Dermis blood vessel endothelial cell (primary cell): ENCODE measurements at regions not wholly inside any gene's neighbourhood (a gene's known extent, or its start where the extent isn't known, plus 50 kb on each side); places are given as distances from the start of the nearest gene placed in this dataset.
"Not testable (repeated sequence)": the region's sequence is repeated elsewhere in the genome, so short reads cannot be mapped to it uniquely, and the experiment has no call there.

Experiments used
- DNase-seq: peaks from one replicate; pipeline ENCODE4 v3.0.0; 2010

DNA sequence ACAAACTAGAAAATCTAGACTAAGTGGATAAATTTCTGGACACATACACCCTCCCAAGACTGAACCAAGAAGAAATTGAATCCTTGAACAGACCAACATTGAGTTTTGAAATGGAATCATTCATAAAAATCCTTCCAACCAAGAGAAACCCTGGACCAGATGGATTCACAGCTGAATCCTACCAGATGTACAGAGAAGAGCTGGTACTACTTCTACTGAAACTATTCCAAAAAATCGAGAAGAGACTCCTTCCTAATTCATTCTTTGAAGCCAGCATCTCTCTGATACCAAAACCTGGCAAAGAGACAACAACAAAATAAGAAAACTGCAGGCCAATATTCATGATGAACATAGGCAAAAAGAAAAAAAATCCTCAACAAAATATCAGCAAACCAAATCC lies 227.4 kb downstream of the RPAP3 start:
- no peak for DNase-seq

DNA sequence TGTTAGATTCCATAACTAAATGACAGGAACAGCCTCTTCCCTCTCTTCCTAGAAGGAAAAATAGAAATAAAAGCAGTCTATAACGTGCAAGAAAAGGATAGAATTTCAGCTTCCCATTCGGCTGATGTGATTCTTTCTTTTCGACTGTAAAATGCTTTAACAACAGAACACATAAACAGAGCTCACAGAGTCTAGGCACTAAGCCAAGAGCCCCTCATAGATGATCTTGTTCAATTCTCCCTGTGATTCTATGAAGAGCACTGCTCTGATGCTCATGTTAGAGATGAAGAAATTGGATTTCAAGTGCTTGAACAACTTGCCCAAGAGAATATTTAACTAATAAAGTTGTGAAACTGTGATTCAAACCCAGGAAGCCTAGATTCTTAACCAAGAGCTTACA lies 232.7 kb downstream of the RPAP3 start:
- no peak for DNase-seq

DNA sequence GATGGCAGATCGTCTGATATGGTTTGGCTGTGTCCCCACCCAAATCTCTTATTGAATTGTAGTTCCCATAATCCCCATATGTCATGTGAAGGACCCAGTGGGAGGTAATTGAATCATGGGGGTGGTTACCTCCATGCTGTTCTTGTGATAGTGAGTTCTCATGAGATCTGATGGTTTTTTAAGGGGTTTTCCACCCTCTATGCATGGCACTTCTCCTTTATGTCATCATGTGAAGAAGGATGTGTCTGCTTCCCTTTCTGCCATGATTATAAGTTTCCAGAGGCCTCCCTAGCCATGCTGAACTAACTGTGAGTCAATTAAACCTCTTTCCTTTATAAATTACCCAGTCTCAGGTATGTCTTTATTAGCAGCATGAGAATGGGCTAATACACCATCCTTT lies 235.5 kb downstream of the RPAP3 start:
- DNase-seq: not testable (repeated sequence)

DNA sequence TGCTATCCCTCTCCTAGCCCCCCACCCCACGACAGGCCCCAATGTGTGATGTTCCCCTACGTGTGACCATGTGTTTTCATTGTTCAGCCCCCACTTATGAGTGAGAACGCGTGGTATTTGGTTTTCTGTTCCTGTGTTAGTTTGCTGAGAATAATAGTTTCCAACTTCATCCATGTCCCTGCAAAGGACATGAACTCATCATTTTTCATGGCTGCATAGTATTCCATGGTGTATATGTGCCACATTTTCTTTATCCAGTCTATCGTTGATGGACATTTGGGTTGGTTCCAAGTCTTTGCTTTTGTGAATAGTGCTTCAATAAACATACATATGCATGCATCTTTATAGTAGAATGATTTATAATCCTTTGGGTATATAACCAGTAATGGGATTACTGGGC lies 241.9 kb downstream of the RPAP3 start:
- DNase-seq: not testable (repeated sequence)

DNA sequence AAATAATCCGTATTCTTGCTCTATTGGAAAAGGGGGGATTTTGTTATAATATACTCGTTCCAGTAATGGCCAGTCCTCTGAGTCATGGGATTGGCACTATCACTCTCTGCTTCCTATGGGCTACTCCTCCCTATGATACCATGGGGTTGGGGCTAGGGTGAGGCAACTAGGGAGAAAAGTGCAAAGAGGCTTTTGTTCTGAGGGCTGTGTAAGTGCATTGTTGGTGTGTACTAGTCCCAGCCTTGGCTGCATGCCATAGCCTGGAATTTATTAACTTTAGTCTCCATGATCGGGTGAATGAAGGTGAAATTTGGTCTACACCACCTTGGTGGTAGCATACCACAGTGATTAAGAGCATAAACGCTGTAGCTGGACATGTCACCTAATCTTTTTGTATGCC lies 247.6 kb downstream of the RPAP3 start:
- DNase-seq: no peak

DNA sequence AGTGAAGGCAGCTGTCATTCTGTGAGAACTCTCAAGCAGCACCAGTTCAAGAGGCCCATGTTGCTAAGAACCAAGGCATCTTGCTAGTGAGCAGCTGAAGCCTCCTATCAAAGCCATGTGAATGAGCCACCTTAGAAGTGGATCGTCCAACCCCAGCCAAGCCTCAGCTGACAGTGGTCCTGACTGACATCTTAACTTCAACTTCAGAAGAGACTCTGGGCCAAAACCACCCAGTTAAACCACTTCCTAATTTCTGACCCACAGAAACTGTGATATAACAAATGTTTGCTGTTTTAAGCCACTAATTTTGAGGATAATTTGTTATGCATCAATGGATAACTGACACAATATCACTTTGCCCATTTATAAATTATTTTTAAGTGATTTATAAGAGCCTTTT lies 256.0 kb downstream of the RPAP3 start:
- no peak for DNase-seq

DNA sequence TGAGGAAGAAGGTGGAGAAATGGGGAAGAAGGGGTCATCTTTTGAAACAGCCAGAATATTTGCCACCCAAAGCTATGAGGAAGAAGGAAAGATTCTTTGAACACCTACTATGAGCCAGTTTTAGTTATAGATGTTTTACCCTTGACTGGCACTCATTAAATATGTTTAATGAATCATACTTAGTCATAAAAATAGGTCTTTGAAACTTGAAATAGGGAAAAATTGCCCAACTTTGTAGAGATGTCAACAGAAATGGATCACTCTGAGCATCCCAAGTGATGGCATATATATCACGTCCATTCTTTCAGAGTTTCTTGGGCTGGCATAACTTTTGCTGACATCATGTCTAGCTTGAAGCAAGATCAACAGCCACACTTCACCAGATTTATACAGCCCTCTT lies 263.5 kb downstream of the RPAP3 start:
- no peak for DNase-seq

DNA sequence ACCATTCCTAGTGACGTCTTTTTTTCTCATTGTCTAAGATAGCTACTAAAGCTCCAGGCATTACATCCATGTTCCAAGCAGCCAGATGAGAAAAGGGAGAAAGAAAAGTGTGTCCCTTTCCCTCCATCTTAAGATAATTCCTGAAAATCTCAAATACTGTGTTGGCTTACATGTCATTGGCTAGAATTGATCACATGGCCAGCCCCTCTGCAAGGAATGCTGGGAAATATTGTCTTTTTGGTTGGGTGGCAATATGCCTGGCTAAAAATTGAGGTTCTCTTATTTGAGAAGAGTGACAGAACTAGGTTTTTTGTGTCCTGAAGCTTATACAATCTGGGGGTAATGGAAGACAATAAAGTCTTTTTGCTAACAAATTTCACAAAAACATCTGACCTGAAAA lies 264.3 kb downstream of the RPAP3 start:
- no peak for DNase-seq

DNA sequence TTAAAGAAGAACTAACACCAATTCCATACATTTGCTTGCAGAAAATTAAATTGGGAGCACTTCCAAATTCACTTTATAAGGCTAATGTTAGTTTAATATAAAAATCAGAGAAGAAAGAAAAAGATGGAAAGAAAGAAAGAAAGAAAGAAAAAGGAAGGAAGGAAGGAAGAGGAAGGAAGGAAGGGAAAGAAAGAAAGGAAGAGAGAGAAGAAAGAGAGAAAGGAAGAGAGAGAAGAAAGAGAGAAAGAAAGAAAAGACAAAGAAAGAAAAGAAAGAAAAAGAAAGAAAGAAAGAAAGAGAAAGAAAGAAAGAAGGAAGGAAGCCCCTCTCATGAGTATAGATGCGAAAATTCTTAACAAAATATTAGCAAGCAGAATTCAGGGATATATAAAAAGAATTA lies 267.7 kb downstream of the RPAP3 start:
- DNase-seq: no peak

DNA sequence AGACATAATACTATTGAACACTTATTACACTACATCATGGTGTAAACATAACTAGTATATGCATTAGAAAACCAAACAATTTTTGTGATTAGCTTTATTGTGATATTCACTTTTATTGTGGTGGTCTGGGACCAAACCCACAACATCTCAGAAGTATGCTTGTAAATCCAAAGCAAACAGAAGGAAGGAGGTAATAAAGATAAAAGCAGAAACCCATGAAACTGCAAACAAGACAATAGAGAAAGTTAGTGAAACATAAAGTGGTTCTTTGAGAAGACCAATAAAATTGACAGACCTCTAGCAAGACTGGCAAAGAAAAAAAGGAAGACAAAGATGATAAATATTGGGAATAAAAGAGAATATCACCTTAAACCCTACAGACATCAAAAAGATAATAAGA lies 268.3 kb downstream of the RPAP3 start:
- no peak for DNase-seq

DNA sequence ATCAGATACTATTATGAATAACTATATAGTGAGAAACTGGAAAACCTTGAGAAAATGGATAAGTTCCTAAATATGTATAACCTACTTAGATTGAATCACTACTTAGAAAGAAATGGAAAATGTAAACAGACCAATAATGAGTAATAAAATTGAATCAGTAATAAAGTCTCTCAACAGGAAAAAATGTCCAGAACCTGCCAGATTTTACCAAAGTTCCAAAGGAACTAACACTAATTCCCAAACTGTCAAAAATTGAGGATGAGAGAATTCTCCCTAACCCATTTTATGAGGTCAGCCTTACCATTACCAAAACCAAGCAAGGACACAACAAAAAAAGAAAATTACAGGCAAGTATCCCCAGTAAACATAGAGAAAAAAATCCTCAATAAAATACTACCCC lies 272.0 kb downstream of the RPAP3 start:
- no peak for DNase-seq

DNA sequence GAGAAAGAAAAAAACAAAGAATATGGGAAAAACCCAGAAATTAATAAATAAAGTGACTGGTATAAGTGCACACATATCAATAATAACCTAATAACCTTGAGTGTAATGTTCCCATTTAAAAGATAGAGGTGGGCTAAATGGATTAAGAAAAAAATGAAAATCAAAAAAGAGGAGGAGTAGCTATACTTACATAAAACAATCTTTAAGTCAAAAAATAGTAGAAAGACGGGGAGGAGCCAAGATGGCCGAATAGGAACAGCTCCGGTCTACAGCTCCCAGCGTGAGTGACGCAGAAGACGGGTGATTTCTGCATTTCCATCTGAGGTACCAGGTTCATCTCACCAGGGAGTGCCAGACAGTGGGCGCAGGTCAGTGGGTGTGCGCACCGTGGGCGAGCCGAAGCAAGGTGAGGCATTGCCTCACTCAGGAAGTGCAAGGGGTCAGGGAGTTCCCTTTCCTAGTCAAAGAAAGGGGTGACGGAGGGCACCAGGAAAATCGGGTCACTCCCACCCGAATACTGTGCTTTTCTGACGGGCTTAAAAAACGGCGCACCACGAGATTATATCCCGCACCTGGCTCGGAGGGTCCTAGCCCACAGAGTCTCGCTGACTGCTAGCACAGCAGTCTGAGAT lies 279.0 kb downstream of the RPAP3 start:
- not testable (repeated sequence) for DNase-seq

DNA sequence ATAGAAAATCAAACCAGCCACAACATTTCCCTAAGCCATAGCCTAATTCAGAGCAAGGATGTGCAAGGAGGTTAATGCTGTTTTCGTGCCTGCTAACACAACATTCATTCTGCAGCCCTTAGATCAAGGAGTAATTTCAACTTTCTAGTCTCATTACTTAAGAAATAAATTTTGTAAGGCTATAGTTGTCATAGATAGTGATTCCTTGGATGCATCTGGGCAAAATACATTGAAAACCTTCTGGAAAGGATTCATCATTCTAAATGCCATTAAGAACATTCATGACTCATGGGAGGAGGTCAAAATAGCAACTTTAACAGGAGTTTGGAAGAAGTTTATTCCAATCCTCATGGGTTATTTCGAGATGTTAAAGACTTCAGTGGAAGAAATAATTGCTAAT lies 283.2 kb downstream of the RPAP3 start:
- no peak for DNase-seq

DNA sequence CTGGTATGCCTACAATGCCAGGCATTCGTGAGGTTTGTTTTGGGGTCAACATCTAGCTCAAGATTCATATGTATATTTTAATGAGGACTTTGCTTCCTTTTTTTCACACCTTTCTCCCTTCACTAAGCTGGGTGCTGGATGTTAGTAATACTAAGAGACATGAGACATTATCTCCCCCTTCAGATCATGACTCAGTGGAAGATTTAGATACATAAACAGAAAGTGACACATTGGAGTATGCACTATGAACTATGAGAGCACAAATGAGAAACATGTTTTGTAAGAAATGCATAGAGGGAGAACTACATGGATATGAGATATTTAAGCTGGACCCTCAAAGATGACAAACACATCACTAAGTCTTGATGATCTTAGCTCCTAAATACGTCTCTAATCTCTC lies 286.3 kb downstream of the RPAP3 start:
- DNase-seq: no peak

DNA sequence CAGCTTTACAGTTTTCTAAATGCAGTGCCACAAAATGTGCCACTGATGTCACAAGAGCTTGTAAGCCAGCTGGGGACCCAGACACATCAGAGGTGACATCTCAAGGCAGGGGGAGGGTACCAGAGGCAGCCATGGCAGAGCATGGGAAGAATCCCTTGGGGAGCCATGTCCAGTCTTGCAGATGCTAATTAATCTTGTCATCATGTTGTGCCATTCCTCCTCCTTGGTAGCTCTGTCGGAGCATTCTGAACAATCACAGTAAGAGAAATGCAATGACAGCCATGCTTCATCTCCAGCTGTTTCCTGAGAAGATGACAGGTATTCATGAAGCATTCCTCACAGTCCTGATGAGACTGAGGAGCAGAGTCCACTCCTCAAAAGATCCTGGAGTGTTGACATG lies 287.9 kb downstream of the RPAP3 start:
- DNase-seq: no peak

DNA sequence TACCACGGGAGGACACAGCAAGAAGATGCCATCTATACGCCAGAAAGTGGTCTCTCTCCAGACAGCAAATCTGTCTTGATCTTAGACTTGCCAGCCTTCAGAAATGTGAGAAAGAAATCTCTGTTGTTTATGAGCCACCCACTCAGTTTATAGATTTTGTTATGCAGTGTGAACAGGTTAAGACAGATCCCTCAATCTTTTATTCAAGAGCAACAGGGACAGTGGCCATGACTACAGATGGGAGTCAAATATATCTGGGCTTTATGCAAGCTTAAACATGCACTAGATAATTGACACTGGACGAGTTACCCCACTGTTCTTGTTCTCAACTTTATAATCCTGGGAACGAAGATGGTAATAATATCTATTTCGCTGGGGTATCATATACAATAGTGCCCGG lies 288.7 kb downstream of the RPAP3 start:
- DNase-seq: no peak

DNA sequence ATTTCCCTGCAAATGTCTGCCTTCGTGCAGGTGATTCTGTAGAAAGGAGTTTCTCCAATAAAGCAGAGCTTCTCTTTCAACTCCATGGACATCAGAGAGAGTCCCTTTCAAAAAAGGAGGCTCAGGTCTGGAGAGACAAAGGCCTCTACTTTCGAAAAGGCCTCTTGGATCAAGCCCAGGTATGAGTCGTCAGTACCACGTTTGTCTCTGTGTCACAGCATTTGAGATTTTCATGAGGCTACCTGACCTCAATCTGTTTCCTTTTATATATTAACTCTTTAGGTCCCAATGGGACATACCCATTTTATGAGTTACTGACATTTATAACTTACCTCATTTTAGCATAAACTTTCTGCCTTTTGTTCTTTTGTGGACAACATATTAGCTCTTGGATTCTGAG lies 290.8 kb downstream of the RPAP3 start:
- no peak for DNase-seq

DNA sequence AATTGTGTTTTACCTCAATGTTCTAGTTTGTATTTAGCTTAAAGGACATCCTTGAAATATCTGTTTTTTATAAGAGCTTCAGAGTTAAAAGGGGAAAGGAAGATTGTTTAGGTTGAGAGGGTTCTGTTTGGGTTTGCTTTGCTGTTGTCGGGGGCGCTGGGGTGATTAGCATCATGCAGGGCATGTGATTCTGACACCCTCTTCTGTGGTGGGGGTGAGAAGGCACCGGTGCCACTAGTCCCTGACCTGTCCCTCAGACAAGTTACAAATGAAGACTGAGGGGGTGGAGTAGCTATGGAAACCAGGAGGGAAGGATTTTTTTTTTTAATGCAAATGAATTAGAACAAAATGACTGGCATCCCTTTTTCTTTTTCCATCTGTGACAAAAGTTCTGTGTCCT lies 291.3 kb downstream of the RPAP3 start:
- DNase-seq: no peak

DNA sequence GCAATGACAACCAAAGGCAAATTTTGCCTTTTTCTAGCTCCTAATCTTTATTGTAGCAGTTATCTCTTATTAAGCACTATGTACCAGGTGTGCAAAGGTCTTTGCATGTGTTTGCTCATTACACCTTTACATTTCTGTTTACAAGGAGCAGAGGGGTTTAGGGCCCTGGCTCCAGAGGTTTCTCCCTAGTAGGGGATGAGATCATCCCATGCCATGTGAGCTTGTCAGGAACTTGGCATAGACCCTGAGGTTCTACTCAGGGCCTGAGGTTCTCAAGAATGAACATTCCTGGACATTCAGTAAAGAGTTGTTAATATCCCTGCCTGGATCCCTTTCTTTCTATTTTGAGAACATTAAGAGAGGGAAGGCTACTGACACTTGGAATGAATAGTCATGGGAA lies 292.0 kb downstream of the RPAP3 start:
- no peak for DNase-seq

DNA sequence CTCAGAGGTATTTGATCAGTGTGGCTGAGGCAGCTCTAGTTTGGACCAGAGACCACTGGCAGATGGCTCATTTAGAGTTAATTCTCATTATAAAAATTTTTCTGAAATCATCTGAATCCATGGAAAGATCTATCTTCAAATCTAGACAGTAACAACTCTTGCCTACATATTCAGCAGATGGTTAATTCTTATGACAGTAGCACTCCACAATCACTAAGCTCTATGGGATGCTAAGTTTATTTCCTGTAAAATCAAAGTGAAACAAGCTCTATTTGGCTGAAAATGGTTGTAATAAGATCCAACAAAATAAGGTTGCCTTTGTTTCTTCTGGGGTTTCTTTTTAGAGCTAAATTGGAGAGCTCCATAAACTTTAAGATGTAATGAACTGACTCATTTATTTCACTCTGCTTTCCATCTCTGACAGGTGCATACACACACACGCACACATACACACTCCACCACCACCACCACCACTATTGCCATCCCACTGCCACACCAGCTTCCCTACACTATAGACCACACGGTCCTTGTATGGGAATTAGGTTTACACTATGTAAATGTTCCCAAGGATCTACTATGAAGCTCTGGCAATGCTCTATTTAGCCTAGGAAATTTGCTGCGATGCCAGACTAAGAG lies 293.1 kb downstream of the RPAP3 start:
- no peak for DNase-seq

DNA sequence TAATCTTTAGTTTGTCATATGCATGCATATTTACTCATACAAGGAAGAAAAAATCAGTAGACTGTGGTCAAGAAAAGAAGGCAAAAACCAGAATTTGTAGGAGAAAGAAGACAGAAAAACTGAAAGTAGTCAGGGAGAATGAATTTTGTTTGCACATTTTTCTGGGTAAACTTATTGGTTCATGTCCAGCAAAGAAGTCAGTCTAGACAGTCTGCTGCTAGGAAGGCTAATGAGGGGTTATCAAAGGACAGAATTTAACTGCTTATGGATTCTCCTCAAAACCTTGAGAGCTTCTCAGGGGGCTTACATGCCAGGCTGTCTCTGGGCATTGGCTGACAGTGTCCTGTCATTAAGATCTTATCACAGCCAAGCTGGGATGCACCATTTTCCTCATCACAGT lies 293.9 kb downstream of the RPAP3 start:
- DNase-seq: no peak

DNA sequence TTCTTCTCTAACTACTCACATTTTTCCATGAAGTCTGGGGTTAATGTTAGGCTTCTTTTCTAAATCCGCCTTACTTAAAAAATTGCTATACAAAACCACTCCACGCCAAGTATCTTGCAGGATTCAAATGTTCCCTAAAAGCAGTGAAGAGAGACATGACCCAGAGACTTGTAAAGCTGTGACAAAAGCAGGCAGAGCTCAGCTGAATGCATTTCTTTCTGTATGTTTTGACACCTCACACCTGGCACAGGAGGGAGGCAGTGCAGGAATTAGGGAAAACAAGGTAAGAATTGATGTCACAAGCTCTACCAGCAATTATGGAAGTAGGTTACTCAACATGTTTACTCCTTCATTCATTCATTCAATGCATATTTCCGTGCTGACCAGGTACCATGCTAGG lies 295.0 kb downstream of the RPAP3 start:
- DNase-seq: no peak

DNA sequence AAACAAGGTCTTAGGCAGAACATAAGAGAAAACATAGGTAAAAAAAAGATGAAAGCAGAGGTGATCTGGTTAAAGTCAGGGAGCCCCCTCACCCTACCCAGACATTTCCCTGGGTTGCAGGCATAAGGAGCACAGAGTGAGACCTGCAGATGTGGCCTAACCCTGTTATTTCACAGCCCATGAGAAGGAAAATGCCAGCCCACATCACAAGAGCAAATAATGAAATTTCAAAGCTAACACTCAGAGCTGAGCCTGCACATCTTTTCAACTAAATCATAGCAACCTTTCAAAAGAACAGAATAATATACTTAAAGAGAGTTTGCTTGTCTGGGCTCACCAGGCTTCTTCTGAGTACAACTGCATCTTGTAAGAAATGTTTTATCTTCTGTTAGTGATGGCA lies 295.4 kb downstream of the RPAP3 start:
- DNase-seq: no peak

DNA sequence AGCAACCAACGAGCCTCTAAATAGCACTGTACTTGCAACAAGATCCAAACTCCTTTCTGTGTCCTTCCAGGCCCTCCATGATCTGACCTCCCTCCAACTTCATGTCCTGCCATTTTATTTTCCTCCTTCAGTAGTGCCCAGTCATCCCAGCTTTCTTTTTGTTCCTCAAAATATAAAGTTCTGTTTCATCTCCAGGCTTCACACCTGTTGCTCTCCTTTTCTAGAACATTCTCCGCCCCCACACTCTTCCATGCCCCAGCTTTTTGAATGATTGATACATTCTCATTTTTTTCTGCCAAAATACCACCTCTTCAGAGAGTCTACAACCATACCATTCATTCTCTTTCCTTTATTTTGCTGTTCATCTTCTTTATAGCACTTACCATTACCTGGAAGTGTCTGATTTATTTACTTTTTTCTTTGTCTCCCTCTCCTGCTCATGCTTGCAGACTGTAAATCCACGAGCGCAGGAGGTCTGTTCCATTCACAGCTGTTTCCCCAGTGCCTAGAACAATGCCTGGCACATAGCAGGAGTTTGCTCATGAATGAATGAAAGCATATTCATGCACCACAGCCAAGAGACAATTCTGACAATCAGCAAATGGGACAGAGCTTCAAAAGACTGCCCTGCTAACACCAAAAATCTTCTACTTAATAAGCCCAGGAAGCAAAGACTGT lies 296.4 kb downstream of the RPAP3 start:
- DNase-seq: no peak
